ENCODE measurements at regions not wholly inside any gene's neighbourhood (a gene's known extent, or its start where the extent isn't known, plus 50 kb on each side); places are given as distances from the start of the nearest gene placed in this dataset.

- in situ Hi-C loops (cut with MboI; ENCODE audit: low sequenced_read_pairs, unreplicated experiment), result no loop called here
- TF ChIP-seq, protein P1, sequence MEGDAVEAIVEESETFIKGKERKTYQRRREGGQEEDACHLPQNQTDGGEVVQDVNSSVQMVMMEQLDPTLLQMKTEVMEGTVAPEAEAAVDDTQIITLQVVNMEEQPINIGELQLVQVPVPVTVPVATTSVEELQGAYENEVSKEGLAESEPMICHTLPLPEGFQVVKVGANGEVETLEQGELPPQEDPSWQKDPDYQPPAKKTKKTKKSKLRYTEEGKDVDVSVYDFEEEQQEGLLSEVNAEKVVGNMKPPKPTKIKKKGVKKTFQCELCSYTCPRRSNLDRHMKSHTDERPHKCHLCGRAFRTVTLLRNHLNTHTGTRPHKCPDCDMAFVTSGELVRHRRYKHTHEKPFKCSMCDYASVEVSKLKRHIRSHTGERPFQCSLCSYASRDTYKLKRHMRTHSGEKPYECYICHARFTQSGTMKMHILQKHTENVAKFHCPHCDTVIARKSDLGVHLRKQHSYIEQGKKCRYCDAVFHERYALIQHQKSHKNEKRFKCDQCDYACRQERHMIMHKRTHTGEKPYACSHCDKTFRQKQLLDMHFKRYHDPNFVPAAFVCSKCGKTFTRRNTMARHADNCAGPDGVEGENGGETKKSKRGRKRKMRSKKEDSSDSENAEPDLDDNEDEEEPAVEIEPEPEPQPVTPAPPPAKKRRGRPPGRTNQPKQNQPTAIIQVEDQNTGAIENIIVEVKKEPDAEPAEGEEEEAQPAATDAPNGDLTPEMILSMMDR (IDR thresholded peaks at IDR 0.05; ENCODE audit: borderline replicate concordance, control extremely low read depth, extremely low read depth, insufficient read depth, missing control alignments), result no peak
Measured at GRCh38 chr10:110399106-110399964, 94.6 kb upstream of the SMNDC1 start.

GRCh38 chr10:110399965-110400933 is 95.5 kb upstream of the SMNDC1 start:
- DNase-seq (ENCODE audit: low spot score), result no peak
- in situ Hi-C loops (cut with MboI; ENCODE audit: low sequenced_read_pairs, unreplicated experiment), result no loop called here
- TF ChIP-seq, protein P1 (IDR thresholded peaks at IDR 0.05; ENCODE audit: borderline replicate concordance, control extremely low read depth, extremely low read depth, insufficient read depth, missing control alignments), result no peak

More at GRCh38 chr10:110399106-110399964, 94.6 kb upstream of the SMNDC1 start:
- no peak for DNase-seq (ENCODE audit: low spot score)

- DNase-seq (ENCODE audit: low spot score), result no peak
- TF ChIP-seq, protein P1 (IDR thresholded peaks at IDR 0.05; ENCODE audit: borderline replicate concordance, control extremely low read depth, extremely low read depth, insufficient read depth, missing control alignments), result no peak
- in situ Hi-C loops (cut with MboI; ENCODE audit: low sequenced_read_pairs, unreplicated experiment), result no loop called here
Measured at GRCh38 chr10:110401401-110402076, 96.2 kb upstream of the DUSP5 start.

- no peak for DNase-seq (ENCODE audit: low spot score)
- in situ Hi-C loops (cut with MboI; ENCODE audit: low sequenced_read_pairs, unreplicated experiment), result no loop called here
- TF ChIP-seq, protein P1 (IDR thresholded peaks at IDR 0.05; ENCODE audit: borderline replicate concordance, control extremely low read depth, extremely low read depth, insufficient read depth, missing control alignments), result no peak
Measured at GRCh38 chr10:110402077-110402416, 95.7 kb upstream of the DUSP5 start.

GRCh38 chr10:110403593-110403992 is 94.1 kb upstream of the DUSP5 start:
- in situ Hi-C loops (cut with MboI; ENCODE audit: low sequenced_read_pairs, unreplicated experiment), result no loop called here
- TF ChIP-seq, protein P1 (IDR thresholded peaks at IDR 0.05; ENCODE audit: borderline replicate concordance, control extremely low read depth, extremely low read depth, insufficient read depth, missing control alignments), result no peak
- DNase-seq (ENCODE audit: low spot score), result no peak

- no peak for DNase-seq (ENCODE audit: low spot score)
- in situ Hi-C loops (cut with MboI; ENCODE audit: low sequenced_read_pairs, unreplicated experiment), result no loop called here
- TF ChIP-seq, protein P1 (IDR thresholded peaks at IDR 0.05; ENCODE audit: borderline replicate concordance, control extremely low read depth, extremely low read depth, insufficient read depth, missing control alignments), result no peak
Measured at GRCh38 chr10:110404413-110404812, 93.3 kb upstream of the DUSP5 start.

Data from GM13976 (cell line).